WERI-Rb-1 (cell line): ENCODE measurements at regions not wholly inside any gene's neighbourhood (a gene's known extent, or its start where the extent isn't known, plus 50 kb on each side); places are given as distances from the start of the nearest gene placed in this dataset.

Source experiments
- DNase-seq: peaks from one replicate; pipeline ENCODE4 v3.0.0-alpha.2; 2020
- H3K27ac ChIP-seq: fragments of 250-450 bp; sonication (Bioruptor Pico); 2 replicates; pipeline ENCODE4 v1.5.1; 2020; ENCODE audit warnings: mild to moderate bottlenecking, moderate library complexity
- H3K27me3 ChIP-seq: fragments of 250-450 bp; sonication (Bioruptor Pico); 2 replicates; pipeline ENCODE4 v1.5.1; 2021; ENCODE audit warnings: mild to moderate bottlenecking, low read depth, moderate library complexity; ENCODE audit not compliant: insufficient read depth, severe bottlenecking
- H3K36me3 ChIP-seq: fragments of 250-450 bp; sonication (Bioruptor Pico); 2 replicates; pipeline ENCODE4 v1.5.1; 2020; ENCODE audit warnings: mild to moderate bottlenecking, moderate library complexity
- H3K4me3 ChIP-seq: 2 replicates; pipeline ENCODE4 v1.5.1; 2011; ENCODE audit warnings: low read depth, mild to moderate bottlenecking, control low read depth, low read length
- H3K9me3 ChIP-seq: fragments of 250-450 bp; sonication (Bioruptor Pico); 2 replicates; pipeline ENCODE4 v1.5.1; 2021; ENCODE audit warnings: mild to moderate bottlenecking, moderate library complexity; ENCODE audit not compliant: severe bottlenecking
- CTCF ChIP-seq: IDR thresholded peaks from 2 replicates; pipeline ENCODE4 v1.5.1; 2011; ENCODE audit warnings: low read depth, mild to moderate bottlenecking, control low read depth, inconsistent platforms, low read length

- Histone ChIP-seq H3K9me3 (no peaks in the 10 kb centered on the region), H3K4me3 (no peak overlapping the region), H3K36me3 (no peaks in the 10 kb centered on the region), H3K27me3 (no peaks in the 10 kb centered on the region), H3K27ac (peak overlapping the region; percentile 73)
- TF ChIP-seq CTCF, result no peak
- no peak for DNase-seq
Measured at GRCh38 chr10:130786365-130786966, 525.1 kb downstream of the TCERG1L start.

- Histone ChIP-seq H3K36me3 (no peaks in the 10 kb centered on the region), H3K27me3 (no peaks in the 10 kb centered on the region), H3K4me3 (no peak overlapping the region), H3K9me3 (no peaks in the 10 kb centered on the region), H3K27ac (peak overlapping the region; percentile 73)
- DNase-seq, result no peak
- no peak for TF ChIP-seq CTCF
Measured at GRCh38 chr10:130787243-130787642, 524.3 kb downstream of the TCERG1L start.

GRCh38 chr10:130787821-130788220 lies 523.7 kb downstream of the TCERG1L start:
- no peak for TF ChIP-seq CTCF
- Histone ChIP-seq H3K36me3 (no peaks in the 10 kb centered on the region), H3K27ac (peak overlapping the region; percentile 73), H3K9me3 (no peaks in the 10 kb centered on the region), H3K27me3 (no peaks in the 10 kb centered on the region), H3K4me3 (no peak overlapping the region)
- DNase-seq, result peak; percentile 39

GRCh38 chr10:130790339-130790738 lies 521.2 kb downstream of the TCERG1L start:
- H3K27ac ChIP-seq, result no peak overlapping the region
- DNase-seq, result no peak
- H3K27me3 ChIP-seq, result no peaks in the 10 kb centered on the region
- no peaks in the 10 kb centered on the region for H3K9me3 ChIP-seq
- H3K36me3 ChIP-seq, result no peaks in the 10 kb centered on the region
- no peak overlapping the region for H3K4me3 ChIP-seq
- TF ChIP-seq CTCF, result no peak

- Histone ChIP-seq H3K27me3 (no peaks in the 10 kb centered on the region), H3K9me3 (no peaks in the 10 kb centered on the region)
Measured at GRCh38 chr10:130792096-130792845, 519.2 kb downstream of the TCERG1L start.

More at GRCh38 chr10:130792096-130792845, 519.2 kb downstream of the TCERG1L start:
- Histone ChIP-seq H3K36me3 (no peaks in the 10 kb centered on the region), H3K4me3 (no peak overlapping the region), H3K27ac (no peak overlapping the region)
- DNase-seq, result no peak
- TF ChIP-seq CTCF, result no peak
